K562 (cell line): ENCODE measurements at regions not wholly inside any gene's neighbourhood (a gene's known extent, or its start where the extent isn't known, plus 50 kb on each side); places are given as distances from the start of the nearest gene placed in this dataset.

Source experiments
- NFIC ChIP-seq: fragments of 450-650 bp; IDR thresholded peaks from 2 replicates; pipeline ENCODE4 v1.6.1; 2017; ENCODE audit warnings: mild to moderate bottlenecking, inconsistent platforms
- REST ChIP-seq, 2 experiments: fragments of 450-650 bp; formaldehyde crosslinking in 1 of 2; IDR thresholded peaks; 2 replicates each; pipeline versions ENCODE4 v1.4.0 to v1.6.1; 2014 to 2020; ENCODE audit warnings: mild to moderate bottlenecking in 2 of 2, borderline replicate concordance in 1 of 2, low read depth in 1 of 2
- ZBTB12 ChIP-seq: fragments of 250-450 bp; sonication (Bioruptor Pico); IDR thresholded peaks from 2 replicates; pipeline ENCODE4 v1.4.0; 2020
- ZNF507 ChIP-seq: conservative IDR thresholded peaks from 2 replicates; pipeline ENCODE4 v1.6.1; 2017; ENCODE audit warnings: missing genetic modification characterization, missing compliant biosample characterization
- TF ChIP-seq, protein P1 (sequence below), 2 experiments: fragments of 200-800 bp in 1 of 2; sonication (Bioruptor generic) in 1 of 2; sonication (generic) in 1 of 2; formaldehyde crosslinking in 1 of 2; IDR thresholded peaks in 1 of 2; conservative IDR thresholded peaks in 1 of 2; 2 replicates each; pipeline versions ENCODE4 v1.5.0 to v1.6.1; 2016 to 2020; ENCODE audit warnings: missing compliant biosample characterization in 1 of 2, missing genetic modification characterization in 1 of 2, missing genetic modification reagents in 1 of 2
- TF ChIP-seq, protein P2 (sequence below): sonication (generic); formaldehyde crosslinking; IDR thresholded peaks from 2 replicates; pipeline ENCODE4 v1.8.0; 2022; ENCODE audit warnings: missing genetic modification reagents, mild to moderate bottlenecking, moderate library complexity, borderline replicate concordance
- TF ChIP-seq, protein P3 (sequence below): fragments of 250-450 bp; sonication (Bioruptor Pico); IDR thresholded peaks from 2 replicates; pipeline ENCODE4 v1.5.0; 2022; ENCODE audit warnings: mild to moderate bottlenecking
- TF ChIP-seq, protein P4 (sequence below), 2 experiments: IDR thresholded peaks; 2 replicates each; pipeline ENCODE4 v1.6.1; 2011; ENCODE audit warnings: borderline replicate concordance in 1 of 2, control low read depth in 1 of 2, low read depth in 1 of 2, low read length in 1 of 2, mild to moderate bottlenecking in 1 of 2, mixed read lengths in 1 of 2, moderate library complexity in 1 of 2; ENCODE audit not compliant: insufficient read depth in 1 of 2, insufficient read length in 1 of 2, poor library complexity in 1 of 2, severe bottlenecking in 1 of 2; ENCODE audit errors: extremely low read depth in 1 of 2

GRCh38 chr5:1644810-1645571, 121.2 kb upstream of the LPCAT1 start (continued):
- peak; percentile 62; the same call in 1 of the 2 replicates for TF ChIP-seq REST (IDR thresholded peaks at IDR 0.05; ENCODE audit: borderline replicate concordance)
- TF ChIP-seq REST (CRISPR knock-in tag; IDR thresholded peaks at IDR 0.05; ENCODE audit: low read depth) = no peak
- 0 out of 2 replicates have a peak, but pooled peaks have one; percentile 7 for TF ChIP-seq NFIC
- no peak for TF ChIP-seq ZNF507 (tag)
- TF ChIP-seq, protein P1, sequence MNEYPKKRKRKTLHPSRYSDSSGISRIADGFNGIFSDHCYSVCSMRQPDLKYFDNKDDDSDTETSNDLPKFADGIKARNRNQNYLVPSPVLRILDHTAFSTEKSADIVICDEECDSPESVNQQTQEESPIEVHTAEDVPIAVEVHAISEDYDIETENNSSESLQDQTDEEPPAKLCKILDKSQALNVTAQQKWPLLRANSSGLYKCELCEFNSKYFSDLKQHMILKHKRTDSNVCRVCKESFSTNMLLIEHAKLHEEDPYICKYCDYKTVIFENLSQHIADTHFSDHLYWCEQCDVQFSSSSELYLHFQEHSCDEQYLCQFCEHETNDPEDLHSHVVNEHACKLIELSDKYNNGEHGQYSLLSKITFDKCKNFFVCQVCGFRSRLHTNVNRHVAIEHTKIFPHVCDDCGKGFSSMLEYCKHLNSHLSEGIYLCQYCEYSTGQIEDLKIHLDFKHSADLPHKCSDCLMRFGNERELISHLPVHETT (CRISPR knock-in tag; conservative IDR thresholded peaks at IDR 0.05 in 1 of 2, IDR thresholded peaks at IDR 0.05 in 1 of 2) = no peak
- TF ChIP-seq, protein P2, sequence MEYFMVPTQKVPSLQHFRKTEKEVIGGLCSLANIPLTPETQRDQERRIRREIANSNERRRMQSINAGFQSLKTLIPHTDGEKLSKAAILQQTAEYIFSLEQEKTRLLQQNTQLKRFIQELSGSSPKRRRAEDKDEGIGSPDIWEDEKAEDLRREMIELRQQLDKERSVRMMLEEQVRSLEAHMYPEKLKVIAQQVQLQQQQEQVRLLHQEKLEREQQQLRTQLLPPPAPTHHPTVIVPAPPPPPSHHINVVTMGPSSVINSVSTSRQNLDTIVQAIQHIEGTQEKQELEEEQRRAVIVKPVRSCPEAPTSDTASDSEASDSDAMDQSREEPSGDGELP = peak; percentile 48; the same call in 1 of the 2 replicates
- TF ChIP-seq, protein P3, sequence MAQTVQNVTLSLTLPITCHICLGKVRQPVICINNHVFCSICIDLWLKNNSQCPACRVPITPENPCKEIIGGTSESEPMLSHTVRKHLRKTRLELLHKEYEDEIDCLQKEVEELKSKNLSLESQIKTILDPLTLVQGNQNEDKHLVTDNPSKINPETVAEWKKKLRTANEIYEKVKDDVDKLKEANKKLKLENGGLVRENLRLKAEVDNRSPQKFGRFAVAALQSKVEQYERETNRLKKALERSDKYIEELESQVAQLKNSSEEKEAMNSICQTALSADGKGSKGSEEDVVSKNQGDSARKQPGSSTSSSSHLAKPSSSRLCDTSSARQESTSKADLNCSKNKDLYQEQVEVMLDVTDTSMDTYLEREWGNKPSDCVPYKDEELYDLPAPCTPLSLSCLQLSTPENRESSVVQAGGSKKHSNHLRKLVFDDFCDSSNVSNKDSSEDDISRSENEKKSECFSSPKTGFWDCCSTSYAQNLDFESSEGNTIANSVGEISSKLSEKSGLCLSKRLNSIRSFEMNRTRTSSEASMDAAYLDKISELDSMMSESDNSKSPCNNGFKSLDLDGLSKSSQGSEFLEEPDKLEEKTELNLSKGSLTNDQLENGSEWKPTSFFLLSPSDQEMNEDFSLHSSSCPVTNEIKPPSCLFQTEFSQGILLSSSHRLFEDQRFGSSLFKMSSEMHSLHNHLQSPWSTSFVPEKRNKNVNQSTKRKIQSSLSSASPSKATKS (CRISPR knock-in tag) = no peak
- TF ChIP-seq, protein P4, sequence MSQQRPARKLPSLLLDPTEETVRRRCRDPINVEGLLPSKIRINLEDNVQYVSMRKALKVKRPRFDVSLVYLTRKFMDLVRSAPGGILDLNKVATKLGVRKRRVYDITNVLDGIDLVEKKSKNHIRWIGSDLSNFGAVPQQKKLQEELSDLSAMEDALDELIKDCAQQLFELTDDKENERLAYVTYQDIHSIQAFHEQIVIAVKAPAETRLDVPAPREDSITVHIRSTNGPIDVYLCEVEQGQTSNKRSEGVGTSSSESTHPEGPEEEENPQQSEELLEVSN (IDR thresholded peaks at IDR 0.05; ENCODE audit: borderline replicate concordance in 1 of 2, extremely low read depth in 1 of 2, insufficient read depth in 1 of 2, insufficient read length in 1 of 2, low read depth in 1 of 2, low read length in 1 of 2, poor library complexity in 1 of 2, severe bottlenecking in 1 of 2) = peak in 1 of 2 experiments; percentile 70
- no peak for TF ChIP-seq ZBTB12 (CRISPR knock-in tag)
